Mesendoderm (in vitro differentiated cells): ENCODE measurements at regions not wholly inside any gene's neighbourhood (a gene's known extent, or its start where the extent isn't known, plus 50 kb on each side); places are given as distances from the start of the nearest gene placed in this dataset.

ENCODE experiments used
- DNase-seq: peaks from one replicate; pipeline ENCODE4 v3.0.0; 2013
- H2AK5ac ChIP-seq: 2 replicates; pipeline ENCODE4 v1.6.1; 2013; ENCODE audit warnings: low read length, inconsistent platforms
- H2BK120ac ChIP-seq: 2 replicates; pipeline ENCODE4 v1.6.1; 2013; ENCODE audit warnings: low read depth, mild to moderate bottlenecking, low read length, moderate library complexity, mixed read lengths
- H2BK15ac ChIP-seq: replicated peaks from 2 replicates; pipeline ENCODE4 v1.6.1; 2013; ENCODE audit warnings: low read depth, mild to moderate bottlenecking, moderate library complexity
- H2BK5ac ChIP-seq: 2 replicates; pipeline ENCODE4 v1.6.1; 2013; ENCODE audit warnings: low read length, inconsistent platforms
- H3K18ac ChIP-seq: 2 replicates; pipeline ENCODE4 v1.6.1; 2013; ENCODE audit warnings: mild to moderate bottlenecking, low read length, mixed read lengths
- H3K23ac ChIP-seq: one replicate; pipeline ENCODE4 v1.6.1; 2013; ENCODE audit warnings: low read length
- H3K27ac ChIP-seq: 2 replicates; pipeline ENCODE4 v1.5.1; 2013; ENCODE audit warnings: low read depth, mild to moderate bottlenecking, inconsistent platforms, low read length, moderate library complexity
- H3K27me3 ChIP-seq: 2 replicates; pipeline ENCODE4 v1.6.1; 2013; ENCODE audit warnings: low read length, control low read depth, mild to moderate bottlenecking, inconsistent platforms; ENCODE audit not compliant: insufficient read depth, poor library complexity
- H3K36me3 ChIP-seq: 2 replicates; pipeline ENCODE4 v1.6.1; 2013; ENCODE audit warnings: low read length, inconsistent platforms; ENCODE audit not compliant: control insufficient read depth, insufficient read depth
- H3K4ac ChIP-seq: one replicate; pipeline ENCODE4 v1.6.1; 2013; ENCODE audit warnings: low read depth, mild to moderate bottlenecking, low read length, moderate library complexity
- H3K4me1 ChIP-seq: 2 replicates; pipeline ENCODE4 v1.6.1; 2013; ENCODE audit warnings: low read depth, low read length, inconsistent platforms; ENCODE audit not compliant: control insufficient read depth
- H3K4me2 ChIP-seq: 2 replicates; pipeline ENCODE4 v1.6.1; 2013; ENCODE audit warnings: low read length
- H3K4me3 ChIP-seq: 2 replicates; pipeline ENCODE4 v1.5.1; 2013; ENCODE audit warnings: mild to moderate bottlenecking, low read length
- H3K56ac ChIP-seq: one replicate; pipeline ENCODE4 v1.6.1; 2013; ENCODE audit warnings: low read length
- H3K79me1 ChIP-seq: 2 replicates; pipeline ENCODE4 v1.6.1; 2013; ENCODE audit warnings: low read length, inconsistent platforms
- H3K79me2 ChIP-seq: 2 replicates; pipeline ENCODE4 v1.6.1; 2013; ENCODE audit warnings: mild to moderate bottlenecking, low read length; ENCODE audit not compliant: control insufficient read depth, insufficient read depth
- H3K9ac ChIP-seq: 2 replicates; pipeline ENCODE4 v1.6.1; 2013; ENCODE audit warnings: low read length, inconsistent platforms
- H4K5ac ChIP-seq: one replicate; pipeline ENCODE4 v1.6.1; 2013; ENCODE audit warnings: low read length
- H4K8ac ChIP-seq: one replicate; pipeline ENCODE4 v1.6.1; 2013; ENCODE audit warnings: low read depth, mild to moderate bottlenecking, control low read depth, low read length, moderate library complexity
- WGBS: extraction: QIAGEN DNeasy Blood & Tissue Kit; methylation state at CpG from one replicate; pipeline ENCODE4 v1.1.7; 2013; ENCODE audit warnings: low lambda C conversion rate, missing lambda C conversion rate; ENCODE audit not compliant: insufficient coverage; ENCODE audit errors: extremely low coverage; 5-methylcytosine and 5-hydroxymethylcytosine counted together

- Histone ChIP-seq H3K56ac (no peak overlapping the region), H3K79me1 (no peaks in the 10 kb centered on the region), H3K4me3 (no peak overlapping the region), H2BK15ac (no peak overlapping the region), H2BK120ac (no peak overlapping the region), H3K23ac (no peak overlapping the region), H3K18ac (no peak overlapping the region), H3K79me2 (no peaks in the 10 kb centered on the region), H3K4me2 (no peak overlapping the region), H3K9ac (no peak overlapping the region), H3K27me3 (no peaks in the 10 kb centered on the region), H3K36me3 (no peaks in the 10 kb centered on the region), H3K27ac (no peak overlapping the region), H2BK5ac (no peak overlapping the region), H2AK5ac (no peak overlapping the region), H3K4me1 (no peaks in the 10 kb centered on the region), H3K4ac (no peak overlapping the region), H4K8ac (no peak overlapping the region), H4K5ac (no peak overlapping the region)
- no peak for DNase-seq
- WGBS = no CpG with 5 or more reads among the region's 1 CpG
Observed at GRCh38 chr10:108425283-108425964, 1260.9 kb upstream of the SORCS1 start.

- H3K9ac ChIP-seq = no peak overlapping the region
- H3K79me1 ChIP-seq = no peaks in the 10 kb centered on the region
- H4K8ac ChIP-seq = no peak overlapping the region
- WGBS = no CpG with 5 or more reads among the region's 1 CpG
- no peaks in the 10 kb centered on the region for H3K36me3 ChIP-seq
- no peak overlapping the region for H3K4me3 ChIP-seq
- H4K5ac ChIP-seq = no peak overlapping the region
- H2BK15ac ChIP-seq = no peak overlapping the region
- no peak overlapping the region for H3K27ac ChIP-seq
- no peaks in the 10 kb centered on the region for H3K27me3 ChIP-seq
- no peaks in the 10 kb centered on the region for H3K79me2 ChIP-seq
- no peak overlapping the region for H2BK120ac ChIP-seq
- H2BK5ac ChIP-seq = no peak overlapping the region
- H3K56ac ChIP-seq = no peak overlapping the region
- DNase-seq = no peak
- no peak overlapping the region for H3K18ac ChIP-seq
- no peaks in the 10 kb centered on the region for H3K4me1 ChIP-seq
- H3K23ac ChIP-seq = no peak overlapping the region
- H3K4me2 ChIP-seq = no peak overlapping the region
- no peak overlapping the region for H2AK5ac ChIP-seq
- H3K4ac ChIP-seq = no peak overlapping the region
Observed at GRCh38 chr10:108424656-108425055, 1260.2 kb upstream of the SORCS1 start.

DNA sequence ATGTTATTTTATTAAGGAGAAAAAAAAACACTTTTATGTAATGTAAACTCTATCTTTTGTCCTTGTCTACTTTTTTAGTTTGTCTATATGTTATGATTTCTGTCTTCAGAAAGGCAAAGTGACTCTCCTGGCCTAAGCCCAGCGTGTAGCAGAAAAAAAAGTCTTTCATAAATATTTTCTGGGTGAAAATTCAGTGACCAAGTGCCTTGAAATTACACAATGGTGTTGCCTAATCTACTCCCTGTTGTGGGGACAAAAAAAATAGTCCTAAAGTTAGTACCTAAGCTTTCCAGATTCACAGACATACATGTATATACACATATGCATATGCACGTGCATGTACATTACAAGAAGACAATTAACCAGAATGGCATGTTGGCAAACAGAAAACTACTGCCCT lies 1257.8 kb upstream of the SORCS1 start:
- Histone ChIP-seq H3K4ac (no peak overlapping the region), H3K27ac (no peak overlapping the region), H2BK15ac (no peak overlapping the region), H4K8ac (no peak overlapping the region), H3K9ac (no peak overlapping the region), H3K4me1 (no peaks in the 10 kb centered on the region), H3K23ac (no peak overlapping the region), H3K56ac (no peak overlapping the region), H4K5ac (no peak overlapping the region), H3K79me2 (no peaks in the 10 kb centered on the region), H2BK120ac (no peak overlapping the region), H3K4me2 (no peak overlapping the region), H2AK5ac (no peak overlapping the region), H2BK5ac (no peak overlapping the region), H3K36me3 (no peaks in the 10 kb centered on the region), H3K27me3 (no peaks in the 10 kb centered on the region), H3K79me1 (no peaks in the 10 kb centered on the region), H3K4me3 (no peak overlapping the region), H3K18ac (no peak overlapping the region)
- no peak for DNase-seq
- WGBS = no CpG with 5 or more reads among the region's 2 CpGs

DNA sequence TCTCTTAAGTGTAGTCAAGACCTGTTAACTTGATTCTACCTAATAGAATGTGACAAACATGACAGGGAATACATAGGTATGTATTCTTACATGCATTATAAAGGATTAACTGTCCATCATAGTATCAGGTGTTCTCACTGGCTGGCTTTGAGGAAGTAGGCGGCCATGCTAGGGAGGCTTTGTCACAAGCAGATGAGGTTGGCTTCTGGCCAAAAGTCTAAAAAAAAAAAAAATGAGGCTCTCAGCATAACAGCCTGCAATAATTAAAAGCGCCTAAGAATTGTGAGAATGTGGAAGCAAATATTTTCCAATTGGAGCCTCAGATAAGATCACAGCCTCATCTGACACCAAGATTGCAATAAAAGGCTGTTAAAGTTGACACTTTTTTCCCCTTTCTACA lies 1256.8 kb upstream of the SORCS1 start:
- WGBS = no CpG with 5 or more reads among the region's 2 CpGs
- Histone ChIP-seq H3K4ac (no peak overlapping the region), H3K18ac (no peak overlapping the region)

GRCh38 chr10:108413954-108414353 lies 1249.4 kb upstream of the SORCS1 start:
- no peak overlapping the region for H4K8ac ChIP-seq
- H3K79me2 ChIP-seq = no peaks in the 10 kb centered on the region
- no peak overlapping the region for H2BK15ac ChIP-seq
- no peaks in the 10 kb centered on the region for H3K79me1 ChIP-seq
- no peak overlapping the region for H3K27ac ChIP-seq
- no peak overlapping the region for H3K4me2 ChIP-seq
- no peak overlapping the region for H3K18ac ChIP-seq
- H3K56ac ChIP-seq = no peak overlapping the region
- DNase-seq = no peak
- no peak overlapping the region for H3K4ac ChIP-seq
- H3K4me3 ChIP-seq = no peak overlapping the region
- H3K36me3 ChIP-seq = no peaks in the 10 kb centered on the region
- H2AK5ac ChIP-seq = no peak overlapping the region
- H3K4me1 ChIP-seq = no peaks in the 10 kb centered on the region
- H4K5ac ChIP-seq = no peak overlapping the region
- H3K9ac ChIP-seq = no peak overlapping the region
- H2BK120ac ChIP-seq = no peak overlapping the region
- H2BK5ac ChIP-seq = no peak overlapping the region
- no CpG with 5 or more reads among the region's 4 CpGs for WGBS
- no peaks in the 10 kb centered on the region for H3K27me3 ChIP-seq
- H3K23ac ChIP-seq = no peak overlapping the region

More for the DNA sequence above, 1256.8 kb upstream of the SORCS1 start:
- Histone ChIP-seq H3K27ac (no peak overlapping the region), H3K9ac (no peak overlapping the region), H3K4me1 (no peaks in the 10 kb centered on the region), H3K4me2 (no peak overlapping the region), H3K23ac (no peak overlapping the region), H3K36me3 (no peaks in the 10 kb centered on the region), H3K56ac (no peak overlapping the region), H2BK120ac (no peak overlapping the region), H3K27me3 (no peaks in the 10 kb centered on the region), H2BK5ac (no peak overlapping the region), H3K4me3 (no peak overlapping the region), H3K79me2 (no peaks in the 10 kb centered on the region), H4K8ac (no peak overlapping the region), H2AK5ac (no peak overlapping the region), H4K5ac (no peak overlapping the region), H2BK15ac (no peak overlapping the region), H3K79me1 (no peaks in the 10 kb centered on the region)
- no peak for DNase-seq

DNA sequence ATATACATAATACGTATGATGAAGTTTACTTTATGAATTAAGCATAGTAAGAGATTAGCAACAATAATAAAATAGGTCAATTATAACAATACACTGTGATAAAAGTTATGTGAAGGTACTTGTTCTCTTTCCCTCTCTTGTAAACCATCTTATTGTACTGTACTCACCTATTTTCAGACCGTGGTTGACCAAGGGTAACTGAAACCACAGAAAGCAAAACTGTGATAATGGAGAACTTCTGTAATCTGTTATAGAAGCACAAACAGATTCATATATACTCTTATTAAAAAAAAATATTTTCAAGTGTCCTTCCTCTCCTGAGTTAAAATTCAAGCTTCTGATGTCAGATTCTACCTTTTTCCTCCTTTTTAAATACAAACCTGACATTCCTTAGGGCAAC lies 1247.8 kb upstream of the SORCS1 start:
- no peaks in the 10 kb centered on the region for H3K79me1 ChIP-seq
- H3K18ac ChIP-seq = no peak overlapping the region
- H3K4me2 ChIP-seq = no peak overlapping the region
- H3K36me3 ChIP-seq = no peaks in the 10 kb centered on the region
- no peak overlapping the region for H3K4ac ChIP-seq
- no peaks in the 10 kb centered on the region for H3K27me3 ChIP-seq
- no peak for DNase-seq
- no peak overlapping the region for H3K27ac ChIP-seq
- H3K23ac ChIP-seq = no peak overlapping the region
- H4K5ac ChIP-seq = no peak overlapping the region
- no peak overlapping the region for H3K4me3 ChIP-seq
- WGBS = no CpG with 5 or more reads among the region's 2 CpGs
- H2BK5ac ChIP-seq = no peak overlapping the region
- H4K8ac ChIP-seq = no peak overlapping the region
- no peak overlapping the region for H3K56ac ChIP-seq
- H2BK15ac ChIP-seq = no peak overlapping the region
- H2AK5ac ChIP-seq = no peak overlapping the region
- H3K4me1 ChIP-seq = no peaks in the 10 kb centered on the region
- H3K79me2 ChIP-seq = no peaks in the 10 kb centered on the region
- no peak overlapping the region for H3K9ac ChIP-seq
- no peak overlapping the region for H2BK120ac ChIP-seq
